Activated naive CD8-positive, alpha-beta T cell treated with anti-CD3 and anti-CD28 coated beads, Interleukin-2, amount 50 U/mL, for 16 hours (primary cell): ENCODE measurements at regions not wholly inside any gene's neighbourhood (a gene's known extent, or its start where the extent isn't known, plus 50 kb on each side); places are given as distances from the start of the nearest gene placed in this dataset.

Source experiments
- DNase-seq: peaks from one replicate; pipeline ENCODE4 v3.0.0-alpha.2; 2020; ENCODE audit warnings: low read depth, low spot score

DNA sequence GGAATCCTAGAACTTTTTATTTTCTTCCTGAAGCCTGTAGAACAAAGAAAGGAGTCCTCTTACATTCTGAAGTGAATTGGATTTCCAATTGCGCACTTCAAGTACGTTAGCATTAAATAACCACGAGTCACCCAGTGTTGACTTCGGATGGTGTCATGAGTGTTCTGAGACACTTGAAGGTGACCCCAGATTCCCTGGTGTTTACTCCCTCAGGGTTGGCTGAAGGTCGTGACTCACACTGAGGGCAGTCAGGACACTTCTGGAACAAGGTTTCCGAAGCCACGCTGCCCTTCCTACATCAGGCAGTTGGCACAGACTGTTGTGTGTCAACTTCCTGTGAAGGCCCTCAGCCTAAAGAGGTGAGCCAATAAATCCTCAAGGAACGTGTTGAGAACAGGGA is 186.6 kb upstream of the CELF2 start:
- DNase-seq: no peak

- DNase-seq: no peak
Measured at GRCh38 chr10:10833955-10834354, 183.7 kb upstream of the CELF2 start.

DNA sequence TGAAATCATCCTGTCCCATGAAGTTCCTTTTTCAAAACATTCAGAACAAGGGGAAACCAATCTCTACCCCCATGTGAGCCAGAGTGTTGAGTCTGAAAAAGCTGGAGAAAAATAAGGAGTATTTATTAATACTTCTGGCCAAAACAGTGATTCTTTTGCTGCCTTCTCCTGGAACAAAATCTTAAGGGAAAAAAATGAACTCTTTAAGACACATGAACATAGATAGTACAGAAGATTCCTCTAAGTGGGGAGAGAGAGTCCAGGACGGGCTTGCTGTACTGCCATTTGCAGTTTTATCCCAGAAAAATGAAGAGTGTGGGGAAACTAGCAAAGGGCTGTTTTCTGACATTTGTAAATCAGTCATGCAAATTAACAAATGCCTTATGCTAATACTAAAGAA is 173.4 kb upstream of the CELF2 start:
- DNase-seq: no peak

GRCh38 chr10:10845185-10845584 is 172.5 kb upstream of the CELF2 start:
- DNase-seq: no peak

GRCh38 chr10:10845826-10846503 is 171.7 kb upstream of the CELF2 start:
- no peak for DNase-seq

GRCh38 chr10:10846504-10846900 is 171.2 kb upstream of the CELF2 start:
- no peak for DNase-seq

GRCh38 chr10:10847387-10847786 is 170.3 kb upstream of the CELF2 start:
- no peak for DNase-seq

DNA sequence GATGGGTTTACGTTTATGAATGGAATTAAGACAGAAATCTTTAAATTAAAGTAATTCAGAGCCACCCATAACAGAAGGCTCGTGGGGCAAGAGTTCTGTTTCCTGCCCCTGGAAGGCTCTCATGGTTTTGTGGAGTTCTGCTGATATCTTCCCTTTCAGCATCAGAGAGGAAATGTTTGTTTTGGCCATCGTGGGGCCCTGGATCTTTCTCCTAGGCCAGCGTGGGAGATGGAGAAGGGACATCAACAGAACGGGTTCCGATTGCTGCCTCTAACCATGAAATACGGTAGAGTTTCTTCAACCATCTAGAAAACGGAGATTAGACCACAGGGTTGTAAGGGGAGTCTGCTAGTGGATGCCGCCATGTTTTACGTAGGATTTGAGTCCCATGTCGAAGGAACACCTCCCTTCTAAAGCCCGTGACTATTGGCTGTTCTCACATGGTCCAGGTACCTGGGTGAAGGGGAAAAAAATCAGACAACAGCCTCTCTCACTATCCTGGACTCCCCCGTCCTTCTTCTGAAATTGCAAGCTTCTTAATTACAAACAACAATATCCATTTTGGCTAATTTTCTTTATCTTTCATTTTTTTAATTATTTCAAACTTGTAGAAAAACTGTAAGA is 169.1 kb upstream of the CELF2 start:
- no peak for DNase-seq

DNA sequence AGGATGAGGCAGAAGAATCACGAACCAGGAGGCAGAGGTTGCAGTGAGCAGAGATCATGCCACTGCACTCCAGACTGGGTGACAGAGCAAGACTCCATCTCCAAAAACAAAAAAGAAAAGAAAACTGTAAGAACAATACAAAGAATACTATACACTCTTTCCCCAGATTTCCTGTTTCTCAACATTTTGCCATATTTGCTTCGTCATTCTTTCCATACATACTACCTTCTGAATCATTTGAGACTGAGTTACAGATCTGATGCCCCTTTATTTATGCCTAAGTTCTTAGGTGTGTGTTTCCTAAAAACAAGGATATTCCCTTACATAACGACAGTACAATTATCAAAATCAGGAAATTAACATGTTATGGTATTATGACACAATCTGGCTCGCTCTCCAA is 168.4 kb upstream of the CELF2 start:
- no peak for DNase-seq

GRCh38 chr10:10850214-10850613 is 167.5 kb upstream of the CELF2 start:
- no peak for DNase-seq

- DNase-seq: no peak
Measured at GRCh38 chr10:10852464-10852863, 165.2 kb upstream of the CELF2 start.

GRCh38 chr10:10853954-10854353 is 163.7 kb upstream of the CELF2 start:
- DNase-seq: no peak

DNA sequence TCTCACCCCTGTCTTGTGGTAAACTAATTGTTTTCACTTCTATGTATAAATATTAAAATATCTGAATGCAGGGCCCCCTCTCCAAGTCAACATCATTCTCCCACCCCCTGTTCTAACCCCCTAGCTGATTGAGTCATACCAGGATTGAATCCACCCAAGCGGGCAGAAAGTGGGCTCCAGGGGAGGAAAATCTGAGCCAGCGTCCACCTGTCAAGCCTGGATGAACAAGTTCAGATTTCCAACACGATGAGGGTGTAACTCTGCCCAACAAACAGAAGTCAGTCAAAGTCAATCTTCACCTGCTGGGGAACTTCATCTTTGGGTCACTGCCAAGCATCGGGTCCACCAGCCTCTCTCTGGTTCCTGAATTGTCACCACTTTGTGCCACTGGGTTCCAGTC is 162.9 kb upstream of the CELF2 start:
- no peak for DNase-seq

DNA sequence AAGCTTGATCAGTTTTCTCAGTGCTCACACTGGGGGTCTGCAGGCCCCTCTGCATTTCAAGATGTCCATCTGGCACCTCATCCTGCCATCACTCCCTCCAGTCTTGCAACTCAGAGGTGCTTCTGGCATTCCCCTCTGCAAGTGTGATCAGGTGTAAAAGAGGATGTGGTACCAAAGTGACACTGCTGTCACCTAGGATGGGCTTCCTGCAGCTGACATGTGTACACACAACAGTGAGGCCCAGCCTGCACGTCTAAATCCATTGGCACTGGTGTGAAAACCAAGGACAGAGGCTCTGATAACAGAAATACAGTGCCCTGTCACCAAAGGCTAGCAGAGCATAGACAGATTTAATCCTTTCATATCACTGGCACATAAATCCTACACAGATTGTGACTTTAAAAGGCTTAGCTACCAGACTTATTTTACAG is 162.5 kb upstream of the CELF2 start:
- no peak for DNase-seq

DNA sequence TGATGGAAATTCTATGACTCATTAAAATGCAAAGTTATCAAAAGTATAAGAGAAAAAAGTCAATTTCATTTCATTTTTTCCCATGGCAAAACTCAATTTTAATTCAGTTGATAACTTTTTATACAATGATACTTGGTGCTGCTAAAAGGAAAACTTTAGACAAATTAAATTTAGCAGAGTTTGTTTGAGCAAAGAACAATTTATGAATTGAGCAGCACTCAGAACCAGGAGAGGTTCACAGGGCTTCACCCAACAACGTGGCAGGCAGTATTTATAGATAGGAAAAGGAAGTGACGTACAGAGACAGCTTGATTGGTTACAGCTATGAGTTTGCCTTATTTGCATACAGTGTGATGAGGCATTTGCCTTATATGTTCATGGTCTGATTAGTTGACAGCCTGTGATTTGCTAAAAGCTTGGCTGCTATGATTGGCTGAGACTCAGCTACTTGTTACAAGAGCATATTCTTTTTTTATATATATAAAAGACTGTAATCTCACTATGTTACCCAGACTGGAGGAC is 157.2 kb upstream of the CELF2 start:
- no peak for DNase-seq

DNA sequence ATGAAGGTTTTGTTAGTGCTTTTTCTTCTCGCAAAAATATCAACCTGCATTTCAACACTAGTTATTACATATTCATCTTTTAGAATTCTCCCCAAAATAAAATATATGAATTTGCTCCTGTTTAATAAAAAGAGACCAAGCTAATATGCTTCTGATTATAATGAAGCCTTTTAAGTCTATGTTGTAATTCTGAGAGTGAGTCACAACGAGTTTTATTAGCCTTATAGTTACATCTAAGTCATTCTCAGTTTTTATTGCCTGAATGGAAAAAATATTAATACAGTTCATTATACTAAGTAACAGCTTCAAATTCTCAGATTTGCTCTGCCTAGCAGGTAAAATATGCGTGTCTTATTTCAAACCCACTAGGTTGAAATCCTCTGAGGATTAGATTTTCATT is 152.4 kb upstream of the CELF2 start:
- no peak for DNase-seq

DNA sequence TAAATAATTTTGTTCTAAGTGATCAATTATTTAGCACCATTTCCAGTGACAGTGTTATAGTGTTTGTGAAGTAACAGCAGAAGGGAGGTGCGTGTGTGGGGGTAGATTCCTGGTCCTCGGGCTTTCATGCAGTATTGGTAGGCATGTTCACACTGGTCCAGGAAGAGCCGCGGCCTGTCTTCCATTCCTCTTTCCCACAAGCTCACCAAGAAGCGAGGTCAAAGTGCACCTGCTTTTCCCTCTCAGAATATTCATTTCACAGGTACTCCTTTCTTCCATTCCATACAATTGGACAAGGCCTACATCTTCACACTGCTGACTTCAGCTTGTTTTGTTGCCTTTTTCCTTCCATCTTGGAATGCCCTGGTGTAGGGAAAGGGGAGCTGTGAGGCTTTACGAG is 151.8 kb upstream of the CELF2 start:
- DNase-seq: no peak

GRCh38 chr10:10869592-10869991 is 148.1 kb upstream of the CELF2 start:
- DNase-seq: no peak

- DNase-seq: no peak
Measured at GRCh38 chr10:10870523-10871241, 147.0 kb upstream of the CELF2 start.

DNA sequence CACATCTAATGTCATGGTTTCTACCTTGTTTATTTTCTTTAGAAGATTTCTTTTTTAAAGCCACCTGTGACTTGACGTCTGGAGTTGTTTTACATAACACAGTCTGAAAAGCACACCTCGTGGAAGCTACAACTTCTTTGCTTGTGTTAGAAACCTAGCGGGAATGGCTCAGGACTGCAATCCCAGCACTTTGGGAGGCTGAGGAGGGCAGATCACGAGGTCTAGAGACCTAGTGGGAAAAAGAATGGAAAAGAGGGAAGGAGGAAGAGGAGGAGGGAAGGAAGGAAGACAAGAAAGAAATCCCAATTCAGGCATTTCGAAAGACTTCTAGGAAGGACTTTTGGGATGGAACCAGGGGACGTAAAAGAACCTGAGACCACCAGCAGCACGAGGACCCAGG is 146.3 kb upstream of the CELF2 start:
- no peak for DNase-seq

- no peak for DNase-seq
Measured at GRCh38 chr10:10872035-10872673, 145.5 kb upstream of the CELF2 start.

- DNase-seq: no peak
Measured at GRCh38 chr10:10872764-10873163, 144.9 kb upstream of the CELF2 start.
